GM21825 (cell line): ENCODE measurements at regions not wholly inside any gene's neighbourhood (a gene's known extent, or its start where the extent isn't known, plus 50 kb on each side); places are given as distances from the start of the nearest gene placed in this dataset.

Experiments
- ATAC-seq: cut with Tn5 transposase; IDR thresholded peaks from one replicate; pipeline ENCODE4 v1.9.1; 2021; ENCODE audit warnings: mild to moderate bottlenecking, moderate library complexity; ENCODE audit not compliant: unreplicated experiment

DNA sequence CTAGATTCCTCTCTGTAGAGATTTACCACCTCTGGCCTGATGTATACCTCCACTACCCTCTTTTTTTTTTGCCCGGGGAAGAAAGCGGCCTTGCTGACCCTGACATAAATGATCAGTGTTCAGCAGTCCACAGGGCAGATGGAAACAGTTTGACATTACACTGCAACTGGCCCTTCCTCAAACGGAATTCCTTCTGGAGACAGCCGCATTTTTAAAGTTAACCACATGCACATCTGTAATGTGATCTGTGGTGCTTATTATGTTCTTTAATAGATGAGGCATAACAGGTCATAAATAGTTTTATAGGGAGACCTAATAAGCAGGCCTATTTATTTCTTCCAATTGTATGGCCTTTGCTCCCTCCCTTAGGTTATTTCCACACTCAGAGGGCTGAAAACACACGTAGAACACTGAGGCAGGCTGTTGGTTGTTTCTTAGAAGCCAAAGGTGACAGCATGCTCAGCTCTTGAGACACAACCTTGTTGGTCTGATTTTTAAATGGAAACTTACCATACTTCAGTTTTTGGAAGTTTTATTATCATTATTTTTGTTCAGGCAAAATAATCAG is 84.0 kb upstream of the APC start:
- ATAC-seq: no peak

GRCh38 chr5:112655513-112655912 is 82.2 kb upstream of the APC start:
- ATAC-seq: no peak

- ATAC-seq: no peak
Measured at GRCh38 chr5:112656451-112656850, 81.2 kb upstream of the APC start.

DNA sequence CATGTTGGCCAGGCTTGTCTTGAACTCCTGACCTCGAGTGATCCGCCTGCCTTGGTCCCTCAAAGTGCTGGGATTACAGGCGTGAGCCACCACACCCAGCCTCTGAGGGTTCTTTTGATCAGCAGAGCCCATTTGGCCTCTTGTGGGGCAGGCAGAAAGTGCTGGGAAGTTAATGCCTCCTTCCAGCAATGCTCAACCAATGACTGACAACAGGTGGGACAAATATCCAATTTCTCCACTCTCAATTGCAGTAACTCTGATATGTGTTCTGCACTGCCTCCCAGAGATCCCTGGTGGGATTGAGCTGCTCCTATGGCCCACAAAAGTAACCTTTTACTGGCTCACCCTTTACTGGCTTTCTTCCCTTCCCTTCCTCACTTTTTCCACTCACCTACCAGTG is 79.9 kb upstream of the APC start:
- ATAC-seq: no peak

DNA sequence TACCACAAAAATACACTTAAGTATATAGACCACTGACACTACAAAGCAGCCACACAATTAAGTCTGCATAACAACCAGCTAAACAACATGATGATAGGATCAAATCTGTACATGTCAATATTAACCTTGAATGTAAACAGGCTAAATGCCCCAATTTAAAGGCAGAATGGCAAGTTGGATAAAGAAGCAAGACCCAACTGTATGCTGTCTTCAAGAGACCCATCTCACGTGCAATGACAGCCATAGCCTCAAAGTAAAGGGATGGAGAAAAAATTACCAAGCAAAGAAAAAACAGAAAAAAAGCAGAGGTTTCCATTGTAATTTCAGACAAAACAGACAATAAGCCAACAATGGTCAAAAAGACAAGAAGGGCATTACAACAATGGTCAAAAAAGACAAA is 77.3 kb upstream of the APC start:
- ATAC-seq: no peak

GRCh38 chr5:112663146-112663545 is 74.5 kb upstream of the APC start:
- no peak for ATAC-seq

GRCh38 chr5:112668016-112668415 is 69.7 kb upstream of the APC start:
- no peak for ATAC-seq

- no peak for ATAC-seq
Measured at GRCh38 chr5:112668911-112669310, 68.8 kb upstream of the APC start.

GRCh38 chr5:112669328-112669963 is 68.2 kb upstream of the APC start:
- no peak for ATAC-seq

DNA sequence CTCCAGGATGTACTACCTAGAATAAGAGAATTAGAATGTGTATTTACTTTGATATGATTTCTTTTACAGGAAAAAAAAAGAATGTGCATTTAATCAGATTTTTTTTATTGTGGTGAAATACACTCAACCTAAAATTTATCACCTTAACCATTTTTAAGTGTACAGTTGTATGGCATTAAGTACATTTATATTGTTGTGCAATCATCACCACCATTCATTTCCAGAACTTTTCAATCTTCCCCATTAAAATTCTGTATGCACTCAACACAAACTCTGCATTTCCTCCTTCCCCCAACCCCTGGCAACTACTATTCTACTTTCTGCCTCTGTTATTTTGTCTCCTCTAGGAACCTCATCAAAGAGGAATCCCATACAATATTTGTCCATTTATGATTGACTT is 66.0 kb upstream of the APC start:
- no peak for ATAC-seq

GRCh38 chr5:112681481-112681908 is 56.2 kb upstream of the APC start:
- ATAC-seq: no peak

- no peak for ATAC-seq
Measured at GRCh38 chr5:112682621-112683061, 55.0 kb upstream of the APC start.

GRCh38 chr5:112684121-112684520 is 53.6 kb upstream of the APC start:
- ATAC-seq: no peak

- no peak for ATAC-seq
Measured at GRCh38 chr5:112684737-112685136, 52.9 kb upstream of the APC start.

- ATAC-seq: no peak
Measured at GRCh38 chr5:112685386-112685785, 52.3 kb upstream of the APC start.

DNA sequence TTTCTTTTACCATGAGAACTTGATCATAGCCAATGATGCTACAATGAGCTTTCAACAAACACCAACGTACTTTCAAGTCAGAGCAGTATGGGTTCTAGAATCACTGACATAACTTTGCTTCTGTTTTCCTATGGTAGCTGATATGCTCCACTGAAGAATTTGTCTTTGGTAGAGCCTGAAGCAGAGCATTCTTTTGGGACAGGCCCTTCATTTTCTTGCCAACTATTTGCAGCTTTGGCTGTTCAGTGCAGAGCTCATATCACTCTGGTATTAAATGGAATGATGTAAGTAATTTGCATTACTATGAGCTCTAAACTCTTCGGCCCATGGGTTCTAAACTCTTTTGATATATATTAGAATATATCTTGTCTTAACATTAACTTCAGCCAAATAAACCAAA is 51.8 kb upstream of the APC start:
- no peak for ATAC-seq

GRCh38 chr5:112686675-112687074 is 51.0 kb upstream of the APC start:
- no peak for ATAC-seq

- ATAC-seq: no peak
Measured at GRCh38 chr5:112687306-112687705, 50.4 kb upstream of the APC start.
